LNCAP (cell line): ENCODE measurements at regions not wholly inside any gene's neighbourhood (a gene's known extent, or its start where the extent isn't known, plus 50 kb on each side); places are given as distances from the start of the nearest gene placed in this dataset.

Experiments used
- TF ChIP-seq, protein P1 (sequence below): fragments of 450-650 bp; IDR thresholded peaks from 2 replicates; pipeline ENCODE4 v1.5.1; 2017; ENCODE audit warnings: mild to moderate bottlenecking

DNA sequence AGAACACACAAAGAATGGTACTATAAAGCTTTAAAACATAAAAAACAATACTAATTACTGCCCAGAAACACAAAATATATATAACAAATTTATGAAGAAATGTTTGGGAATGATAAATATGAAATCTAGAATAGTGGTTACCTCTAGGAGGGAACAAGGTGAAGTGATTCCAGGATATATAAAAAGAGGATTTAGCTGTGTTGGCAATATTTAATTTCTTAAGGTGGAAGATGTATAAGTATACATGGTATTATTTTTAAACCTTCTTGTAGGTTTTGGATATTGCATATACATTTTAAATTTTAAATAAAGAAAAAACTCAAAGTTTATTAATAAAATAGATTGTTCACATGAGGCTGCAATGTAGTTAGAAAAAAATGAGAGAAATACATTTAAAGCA, 112.7 kb upstream of the ZNF618 start:
- TF ChIP-seq, protein P1, sequence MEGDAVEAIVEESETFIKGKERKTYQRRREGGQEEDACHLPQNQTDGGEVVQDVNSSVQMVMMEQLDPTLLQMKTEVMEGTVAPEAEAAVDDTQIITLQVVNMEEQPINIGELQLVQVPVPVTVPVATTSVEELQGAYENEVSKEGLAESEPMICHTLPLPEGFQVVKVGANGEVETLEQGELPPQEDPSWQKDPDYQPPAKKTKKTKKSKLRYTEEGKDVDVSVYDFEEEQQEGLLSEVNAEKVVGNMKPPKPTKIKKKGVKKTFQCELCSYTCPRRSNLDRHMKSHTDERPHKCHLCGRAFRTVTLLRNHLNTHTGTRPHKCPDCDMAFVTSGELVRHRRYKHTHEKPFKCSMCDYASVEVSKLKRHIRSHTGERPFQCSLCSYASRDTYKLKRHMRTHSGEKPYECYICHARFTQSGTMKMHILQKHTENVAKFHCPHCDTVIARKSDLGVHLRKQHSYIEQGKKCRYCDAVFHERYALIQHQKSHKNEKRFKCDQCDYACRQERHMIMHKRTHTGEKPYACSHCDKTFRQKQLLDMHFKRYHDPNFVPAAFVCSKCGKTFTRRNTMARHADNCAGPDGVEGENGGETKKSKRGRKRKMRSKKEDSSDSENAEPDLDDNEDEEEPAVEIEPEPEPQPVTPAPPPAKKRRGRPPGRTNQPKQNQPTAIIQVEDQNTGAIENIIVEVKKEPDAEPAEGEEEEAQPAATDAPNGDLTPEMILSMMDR, result no peak

DNA sequence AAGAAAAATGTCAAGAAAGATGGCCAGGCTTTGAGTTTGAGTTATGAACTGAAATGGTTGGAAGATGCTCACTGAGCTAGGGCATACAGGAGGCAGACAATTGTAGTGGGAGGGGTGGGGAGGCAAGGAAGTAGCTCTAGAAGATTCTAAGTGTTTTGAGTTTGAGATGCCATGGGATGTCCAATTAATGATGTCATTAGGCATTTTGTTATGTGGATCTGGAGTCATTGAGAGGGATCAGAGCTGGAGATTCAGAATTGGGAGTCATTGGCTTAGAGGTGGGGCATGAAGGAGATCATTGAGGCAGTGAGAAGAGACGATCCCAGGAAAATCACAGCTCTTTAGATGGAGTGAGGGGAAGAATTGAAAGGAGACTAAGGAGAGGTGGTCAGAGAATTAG, 111.5 kb upstream of the ZNF618 start:
- TF ChIP-seq, protein P1, result no peak

DNA sequence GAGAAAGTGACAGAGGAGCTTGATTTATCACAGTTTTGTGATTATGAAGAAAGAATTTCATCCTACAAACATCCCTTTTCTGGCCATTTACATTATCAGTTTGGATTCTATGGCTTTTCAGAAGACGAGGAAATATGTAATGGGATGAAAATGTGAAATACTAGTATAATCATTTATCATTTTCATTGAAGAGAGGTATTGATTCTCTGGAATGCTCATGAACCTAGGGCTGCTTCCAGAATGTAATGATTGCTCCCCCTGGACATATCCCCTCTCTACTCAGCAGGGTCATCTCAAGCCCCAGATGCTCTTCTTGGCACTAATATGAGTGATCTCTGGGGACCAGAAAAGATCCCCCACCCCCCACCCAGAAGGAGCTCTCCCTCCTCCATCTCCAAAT, 106.7 kb upstream of the ZNF618 start:
- TF ChIP-seq, protein P1, result no peak

DNA sequence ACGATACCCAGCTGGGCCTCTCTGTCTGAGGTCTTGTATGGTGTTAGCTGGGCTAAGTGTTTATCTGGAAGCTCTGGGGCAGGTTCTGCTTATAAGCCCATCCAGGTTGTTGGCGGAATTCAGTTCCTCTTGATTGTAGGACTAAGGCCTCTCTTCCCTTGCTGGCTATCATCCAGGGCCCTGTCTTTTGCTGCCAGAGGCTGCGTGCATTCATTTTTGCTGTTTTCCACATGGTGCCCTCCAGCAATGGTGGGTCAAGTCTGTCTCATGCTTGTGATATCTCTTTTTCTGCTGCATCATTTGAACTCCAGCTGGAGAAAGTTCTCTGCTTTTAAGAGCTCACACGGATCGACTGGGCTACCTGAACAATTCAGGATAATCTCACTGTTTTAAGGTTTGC, 105.7 kb upstream of the ZNF618 start:
- TF ChIP-seq, protein P1, result no peak

DNA sequence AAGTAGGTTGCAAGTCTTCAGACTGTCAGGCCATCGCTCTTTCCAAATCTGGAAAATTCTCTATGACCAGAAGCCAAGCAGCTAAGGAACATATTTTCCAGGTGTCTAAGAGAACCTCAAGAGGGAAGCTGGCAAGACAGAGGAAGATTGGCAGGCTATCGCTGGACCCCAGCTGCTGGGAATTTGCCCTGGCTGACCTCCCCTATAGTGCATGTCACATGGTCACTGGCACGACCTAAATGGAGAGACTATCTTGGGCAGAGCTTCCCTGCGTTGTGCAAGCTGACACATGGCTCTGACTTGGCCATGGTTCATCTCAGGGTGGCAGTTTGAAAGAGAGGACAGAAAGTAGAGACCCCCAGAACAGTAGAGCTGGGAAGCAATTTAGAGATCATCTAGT, 104.9 kb upstream of the ZNF618 start:
- TF ChIP-seq, protein P1, result no peak

DNA sequence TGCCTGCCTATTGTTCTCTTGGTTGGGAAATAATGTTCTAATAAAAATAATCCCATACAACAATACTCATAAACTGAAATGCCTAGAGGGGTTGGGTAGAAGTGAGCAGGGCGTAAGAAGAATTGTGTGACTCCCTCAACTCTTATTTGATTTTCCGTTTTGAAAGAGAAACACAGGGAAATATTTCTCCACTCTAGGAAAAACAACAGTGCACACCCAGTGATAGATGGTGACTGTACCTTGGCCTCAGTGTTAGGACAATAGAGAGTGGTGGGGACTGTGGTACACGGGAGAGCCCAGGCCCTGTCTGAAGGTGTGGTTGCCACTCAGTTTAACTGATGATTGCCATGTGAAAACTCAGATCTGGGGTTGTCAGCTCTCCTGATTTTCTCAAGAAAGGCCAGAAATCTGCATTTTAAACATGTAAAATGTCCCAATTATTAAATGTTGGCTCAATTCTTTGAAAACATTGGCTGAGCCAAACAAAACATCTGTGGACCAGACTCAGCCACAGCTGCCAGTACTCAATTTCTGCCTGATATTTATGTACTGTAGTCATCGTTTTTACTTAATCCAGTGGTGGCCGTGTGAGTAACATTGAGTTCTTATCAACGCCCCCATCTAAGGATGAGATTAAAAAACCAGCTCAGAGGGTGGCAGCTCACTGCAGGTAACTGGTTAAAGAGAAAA, 103.8 kb upstream of the ZNF618 start:
- TF ChIP-seq, protein P1, result no peak

DNA sequence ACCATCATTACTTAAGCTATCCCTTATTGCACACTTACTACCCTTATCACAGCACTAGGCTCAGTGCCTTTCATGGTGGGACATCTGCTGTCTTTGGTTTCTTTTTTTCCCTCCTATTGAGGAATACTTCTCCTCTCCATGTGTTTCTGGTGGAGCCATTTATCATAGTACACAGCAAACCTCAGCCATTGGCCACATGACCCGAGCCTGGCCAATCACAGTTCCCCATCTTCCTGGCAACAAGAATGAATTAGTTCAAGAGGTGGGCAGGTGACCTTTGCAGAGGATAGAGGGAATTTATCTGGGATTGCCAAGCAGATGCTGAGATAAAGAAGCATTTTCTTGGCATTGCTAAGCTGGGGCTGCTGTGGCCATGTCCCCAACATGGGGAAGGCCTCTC, 101.1 kb upstream of the ZNF618 start:
- TF ChIP-seq, protein P1, result no peak

DNA sequence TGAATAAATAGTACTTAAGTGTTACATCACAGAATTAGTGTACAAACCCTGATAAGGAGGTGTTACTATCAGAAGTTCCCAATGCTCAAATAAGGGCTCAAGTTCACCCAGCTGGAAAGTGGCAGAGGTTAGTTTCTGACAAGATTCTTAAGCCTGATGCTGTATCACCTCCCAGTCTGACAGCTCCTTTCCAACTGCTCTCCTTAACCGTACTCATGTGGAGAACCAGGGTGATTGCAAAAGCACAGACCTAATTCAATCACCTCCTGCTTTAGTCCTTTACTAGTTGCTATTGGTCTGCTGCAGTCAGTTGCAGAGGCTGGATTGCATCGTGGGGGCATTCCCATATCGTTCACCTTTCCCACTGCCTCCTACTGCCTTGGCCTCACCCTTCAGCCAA, 100.4 kb upstream of the ZNF618 start:
- TF ChIP-seq, protein P1, result no peak
